Vagina (tissue), 2 donors: ENCODE measurements at regions not wholly inside any gene's neighbourhood (a gene's known extent, or its start where the extent isn't known, plus 50 kb on each side); places are given as distances from the start of the nearest gene placed in this dataset.

ENCODE experiments used
- CTCF ChIP-seq, 3 experiments: fragments of 450-650 bp in 2 of 3; fragments of 200-600 bp in 1 of 3; sonication (generic) in 1 of 3; IDR thresholded peaks; one replicate each; pipeline ENCODE4 v1.5.1; 2017 to 2019; ENCODE audit warnings: antibody characterized with exemption in 3 of 3, mild to moderate bottlenecking in 2 of 3, moderate library complexity in 2 of 3
- POLR2A ChIP-seq, 2 donors: fragments of 450-650 bp; IDR thresholded peaks; one replicate each; pipeline ENCODE4 v1.6.1; 2017; ENCODE audit warnings: antibody characterized with exemption in 2 of 2, mild to moderate bottlenecking in 2 of 2, moderate library complexity in 2 of 2

- TF ChIP-seq CTCF (IDR thresholded peaks at IDR 0.05) (no peak), POLR2A (IDR thresholded peaks at IDR 0.05) (no peak)
Observed at GRCh38 chr2:216796115-216796840, 63.6 kb downstream of the TNP1 start.
